ENCODE measurements at regions not wholly inside any gene's neighbourhood (a gene's known extent, or its start where the extent isn't known, plus 50 kb on each side); places are given as distances from the start of the nearest gene placed in this dataset.

GRCh38 chr2:199216253-199216652 is 241.5 kb downstream of the SATB2 start:
- Histone ChIP-seq H3K4me2 (no peak overlapping the region), H3K9me3 (ENCODE audit: insufficient read depth, low read depth) (no peaks in the 10 kb centered on the region), H3K9me2 (ENCODE audit: insufficient read depth) (no peaks in the 10 kb centered on the region; the same call in 1 of the 2 replicates), H2AFZ (no peak overlapping the region), H3K4me3 (no peak overlapping the region), H4K20me1 (ENCODE audit: insufficient read depth) (no peaks in the 10 kb centered on the region), H3K79me2 (ENCODE audit: low read depth) (no peaks in the 10 kb centered on the region), H3K27me3 (ENCODE audit: insufficient read depth, low read depth) (no peaks in the 10 kb centered on the region), H3K4me1 (replicated peaks; ENCODE audit: insufficient read depth) (no peaks in the 10 kb centered on the region), H3K36me3 (ENCODE audit: low read depth) (no peaks in the 10 kb centered on the region), H3F3A (ENCODE audit: insufficient read depth, low read depth) (no peaks in the 10 kb centered on the region), H3K27ac (no peak overlapping the region)
- POLR2A ChIA-PET (ENCODE audit: unreplicated experiment), result no interaction called here
- no TSS peak for BruUV-seq (replicated peaks)
- no peak for DNase-seq
- CTCF ChIA-PET, result no interaction called here
- TF ChIP-seq CTCF (conservative IDR thresholded peaks at IDR 0.05) (no peak), EZH2 (IDR thresholded peaks at IDR 0.05; ENCODE audit: low read depth) (no peak)
- intact Hi-C loops (cut with micrococcal nuclease; ENCODE audit: unreplicated experiment), result no loop called here

GRCh38 chr2:199207011-199207410 is 250.7 kb downstream of the SATB2 start:
- H3K27me3 ChIP-seq (ENCODE audit: insufficient read depth, low read depth), result no peaks in the 10 kb centered on the region
- intact Hi-C loops (cut with micrococcal nuclease; ENCODE audit: unreplicated experiment), result no loop called here
- DNase-seq, result no peak
- no peak overlapping the region for H3K27ac ChIP-seq
- TF ChIP-seq CTCF (conservative IDR thresholded peaks at IDR 0.05) (no peak), EZH2 (IDR thresholded peaks at IDR 0.05; ENCODE audit: low read depth) (no peak)
- H4K20me1 ChIP-seq (ENCODE audit: insufficient read depth), result no peaks in the 10 kb centered on the region
- no peaks in the 10 kb centered on the region for H3K9me2 ChIP-seq (ENCODE audit: insufficient read depth)
- no peaks in the 10 kb centered on the region for H3K36me3 ChIP-seq (ENCODE audit: low read depth)
- ChIA-PET POLR2A (ENCODE audit: unreplicated experiment) (no interaction called here), CTCF (no interaction called here)
- no peak overlapping the region for H2AFZ ChIP-seq
- no peaks in the 10 kb centered on the region for H3K79me2 ChIP-seq (ENCODE audit: low read depth)
- H3K4me3 ChIP-seq, result no peak overlapping the region
- H3K9me3 ChIP-seq (ENCODE audit: insufficient read depth, low read depth), result no peaks in the 10 kb centered on the region
- H3K4me2 ChIP-seq, result no peak overlapping the region
- H3K4me1 ChIP-seq (replicated peaks; ENCODE audit: insufficient read depth), result no peaks in the 10 kb centered on the region
- no TSS peak for BruUV-seq (replicated peaks)
- no peaks in the 10 kb centered on the region for H3F3A ChIP-seq (ENCODE audit: insufficient read depth, low read depth)

- DNase-seq, result no peak
- H3K79me2 ChIP-seq (ENCODE audit: low read depth), result no peaks in the 10 kb centered on the region
- intact Hi-C loops (cut with micrococcal nuclease; ENCODE audit: unreplicated experiment), result no loop called here
- TF ChIP-seq CTCF (conservative IDR thresholded peaks at IDR 0.05) (no peak), EZH2 (IDR thresholded peaks at IDR 0.05; ENCODE audit: low read depth) (no peak)
- H3K4me3 ChIP-seq, result no peak overlapping the region
- CTCF ChIA-PET, result no interaction called here
- no peaks in the 10 kb centered on the region for H3K9me2 ChIP-seq (ENCODE audit: insufficient read depth)
- H3K9me3 ChIP-seq (ENCODE audit: insufficient read depth, low read depth), result no peaks in the 10 kb centered on the region
- H3F3A ChIP-seq (ENCODE audit: insufficient read depth, low read depth), result no peaks in the 10 kb centered on the region
- POLR2A ChIA-PET (ENCODE audit: unreplicated experiment), result no interaction called here
- H4K20me1 ChIP-seq (ENCODE audit: insufficient read depth), result no peaks in the 10 kb centered on the region
- no peaks in the 10 kb centered on the region for H3K27me3 ChIP-seq (ENCODE audit: insufficient read depth, low read depth)
- H3K4me2 ChIP-seq, result no peak overlapping the region
- H3K36me3 ChIP-seq (ENCODE audit: low read depth), result no peaks in the 10 kb centered on the region
- H3K4me1 ChIP-seq (replicated peaks; ENCODE audit: insufficient read depth), result no peaks in the 10 kb centered on the region
- H3K27ac ChIP-seq, result no peak overlapping the region
- no TSS peak for BruUV-seq (replicated peaks)
- no peak overlapping the region for H2AFZ ChIP-seq
Observed at GRCh38 chr2:199206536-199206935, 251.2 kb downstream of the SATB2 start.

Data from PC-9 (cell line).